B cell (primary cell): ENCODE measurements at regions not wholly inside any gene's neighbourhood (a gene's known extent, or its start where the extent isn't known, plus 50 kb on each side); places are given as distances from the start of the nearest gene placed in this dataset.
A peak's percentile ranks its signal among the peaks of the same experiment; 100 is the strongest.
"Not testable (repeated sequence)": the region's sequence is repeated elsewhere in the genome, so short reads cannot be mapped to it uniquely, and the experiment has no call there.

Experiments used
- ATAC-seq: fragments of 200-7000 bp; cut with Tn5 transposase; one replicate; pipeline ENCODE4 v1.10.0; 2021; ENCODE audit warnings: low read depth, mild to moderate bottlenecking, moderate number of reproducible peaks, moderate library complexity
- CTCF ChIA-PET: fragments of 350-600 bp; sonication (Branson Sonifier 250); formaldehyde crosslinking; loops from one replicate; lab custom pipeline; 2021; ENCODE audit warnings: antibody characterized with exemption, inconsistent platforms; lab: Charles Lee
- POLR2A ChIA-PET: fragments of 350-600 bp; sonication (Branson Sonifier 250); formaldehyde crosslinking; loops from one replicate; lab custom pipeline; 2021; ENCODE audit warnings: antibody characterized with exemption; lab: Charles Lee
- DNase-seq: peaks from one replicate; pipeline ENCODE4 v3.0.0; 2013
- H2AFZ ChIP-seq: 2 replicates; pipeline ENCODE4 v1.6.1; 2012; ENCODE audit warnings: mild to moderate bottlenecking, low read depth, low read length; ENCODE audit not compliant: insufficient read depth, poor library complexity, severe bottlenecking
- H3K27ac ChIP-seq, 2 donors: 1 replicate in 1 of 2; 2 replicates in 1 of 2; pipeline ENCODE4 v1.5.1; 2012 to 2013; ENCODE audit warnings: low read length in 2 of 2, mild to moderate bottlenecking in 2 of 2, moderate library complexity in 1 of 2
- H3K27me3 ChIP-seq, 4 experiments: fragments of 200-600 bp in 1 of 4; sonication (generic) in 1 of 4; replicated peaks in 1 of 4; 1 replicate in 2 of 4; 2 replicates in 2 of 4; pipeline versions ENCODE4 v1.6.1 to v1.7.0; 2013 to 2016; ENCODE audit warnings: low read length in 3 of 4, mild to moderate bottlenecking in 2 of 4, mixed read lengths in 1 of 4, moderate library complexity in 1 of 4; ENCODE audit not compliant: insufficient read depth in 4 of 4, control insufficient read depth in 3 of 4; ENCODE audit errors: control extremely low read depth in 1 of 4
- H3K36me3 ChIP-seq, 2 experiments: replicated peaks in 1 of 2; 1 replicate in 1 of 2; 2 replicates in 1 of 2; pipeline versions ENCODE4 v1.6.1 to v1.7.1; 2013; ENCODE audit warnings: low read length in 1 of 2; ENCODE audit not compliant: insufficient read depth in 2 of 2, control insufficient read depth in 1 of 2; ENCODE audit errors: control extremely low read depth in 1 of 2, extremely low read depth in 1 of 2
- H3K4me1 ChIP-seq, 2 donors: fragments of 200-600 bp in 1 of 2; sonication (generic) in 1 of 2; 1 replicate in 1 of 2; 2 replicates in 1 of 2; pipeline versions ENCODE4 v1.5.1 to v1.6.1; 2013 to 2017; ENCODE audit warnings: low read length in 2 of 2; ENCODE audit not compliant: control insufficient read depth in 2 of 2, insufficient read depth in 2 of 2
- H3K4me2 ChIP-seq: replicated peaks from 2 replicates; pipeline ENCODE3; 2012; ENCODE audit warnings: mild to moderate bottlenecking, low read depth, low read length; ENCODE audit not compliant: poor library complexity, severe bottlenecking
- H3K4me3 ChIP-seq, 5 experiments: fragments of 200-600 bp in 1 of 5; sonication (generic) in 1 of 5; 1 replicate in 3 of 5; 2 replicates in 2 of 5; pipeline versions ENCODE4 v1.5.1 to v1.7.0; 2011 to 2016; ENCODE audit warnings: low read length in 4 of 5, mild to moderate bottlenecking in 4 of 5, low read depth in 2 of 5, control low read depth in 1 of 5, moderate library complexity in 1 of 5; ENCODE audit not compliant: insufficient read depth in 1 of 5; ENCODE audit errors: control extremely low read depth in 1 of 5, extremely low read depth in 1 of 5
- H3K79me2 ChIP-seq: fragments of 200-600 bp; sonication (generic); one replicate; pipeline ENCODE4 v1.6.0; 2016; ENCODE audit warnings: low read length; ENCODE audit not compliant: control insufficient read depth, insufficient read depth
- H3K9ac ChIP-seq: fragments of 200-600 bp; sonication (generic); 2 replicates; pipeline ENCODE4 v1.6.1; 2017; ENCODE audit warnings: mild to moderate bottlenecking, low read length, moderate library complexity
- H3K9me3 ChIP-seq, 3 donors: one replicate each; pipeline versions ENCODE4 v1.6.1 to v1.7.1; 2013; ENCODE audit warnings: low read length in 2 of 3; ENCODE audit not compliant: control insufficient read depth in 2 of 3, insufficient read depth in 1 of 3; ENCODE audit errors: control extremely low read depth in 1 of 3
- H4K20me1 ChIP-seq: 2 replicates; pipeline ENCODE4 v1.6.0; 2012; ENCODE audit warnings: mild to moderate bottlenecking, low read length; ENCODE audit not compliant: insufficient read depth, control insufficient read depth, poor library complexity, severe bottlenecking
- H3K27ac Mint-ChIP-seq: one replicate; pipeline ENCODE4 v1.8.0; 2021; ENCODE audit warnings: mixed read lengths
- H3K27me3 Mint-ChIP-seq: one replicate; pipeline ENCODE4 v1.8.0; 2021; ENCODE audit warnings: mixed read lengths
- H3K4me1 Mint-ChIP-seq: one replicate; pipeline ENCODE4 v1.8.0; 2021; ENCODE audit warnings: mixed read lengths
- H3K4me3 Mint-ChIP-seq: one replicate; pipeline ENCODE4 v1.8.0; 2021; ENCODE audit warnings: mixed read lengths
- H3K9me3 Mint-ChIP-seq: one replicate; pipeline ENCODE4 v1.8.0; 2022; ENCODE audit warnings: mixed read lengths; ENCODE audit not compliant: insufficient read depth
- WGBS: methylation state at CpG from one replicate; pipeline ENCODE4 v1.1.5; 2013; ENCODE audit warnings: missing lambda C conversion rate; ENCODE audit not compliant: insufficient coverage; 5-methylcytosine and 5-hydroxymethylcytosine counted together
- intact Hi-C: fragments of 100-400 bp; cut with micrococcal nuclease; formaldehyde crosslinking; loops from one replicate; pipeline ENCODE4 v1.10.0; 2022

GRCh38 chr16:16463792-16464191, 84.9 kb downstream of the NPIPA7 start:
- no CpG with 5 or more reads among the region's 6 CpGs for WGBS
- H3K36me3 ChIP-seq, H3K4me2 ChIP-seq, H3K4me3 Mint-ChIP-seq, H3K27me3 Mint-ChIP-seq, H3K79me2 ChIP-seq, H3K27ac Mint-ChIP-seq, H3K27ac ChIP-seq, CTCF ChIA-PET, intact Hi-C loops, H3K27me3 ChIP-seq, H2AFZ ChIP-seq, H3K4me1 Mint-ChIP-seq, H4K20me1 ChIP-seq, H3K4me1 ChIP-seq, H3K9ac ChIP-seq, DNase-seq, POLR2A ChIA-PET, H3K9me3 Mint-ChIP-seq, ATAC-seq, H3K4me3 ChIP-seq, H3K9me3 ChIP-seq: not testable (repeated sequence)

- H3K27ac Mint-ChIP-seq, H3K4me2 ChIP-seq, H3K27ac ChIP-seq, H2AFZ ChIP-seq, H3K4me1 Mint-ChIP-seq, intact Hi-C loops, H3K27me3 ChIP-seq, H3K9me3 ChIP-seq, CTCF ChIA-PET, H3K4me1 ChIP-seq, H3K27me3 Mint-ChIP-seq, H3K36me3 ChIP-seq, ATAC-seq, DNase-seq, H3K4me3 ChIP-seq, H4K20me1 ChIP-seq, H3K79me2 ChIP-seq, H3K4me3 Mint-ChIP-seq, POLR2A ChIA-PET, H3K9ac ChIP-seq, H3K9me3 Mint-ChIP-seq: not testable (repeated sequence)
- WGBS, result 100% methylated on average over 1 of the region's 4 CpGs
Observed at GRCh38 chr16:16488919-16489318, 110.0 kb downstream of the NPIPA7 start.

- intact Hi-C loops, DNase-seq, CTCF ChIA-PET, H4K20me1 ChIP-seq, ATAC-seq, H3K27ac Mint-ChIP-seq, H3K27me3 ChIP-seq, H3K9ac ChIP-seq, H3K79me2 ChIP-seq, H2AFZ ChIP-seq, H3K36me3 ChIP-seq, H3K9me3 ChIP-seq, POLR2A ChIA-PET, H3K27me3 Mint-ChIP-seq, H3K4me2 ChIP-seq, H3K27ac ChIP-seq, H3K4me3 Mint-ChIP-seq, H3K4me3 ChIP-seq, H3K4me1 Mint-ChIP-seq, H3K4me1 ChIP-seq, H3K9me3 Mint-ChIP-seq: not testable (repeated sequence)
- no CpG with 5 or more reads among the region's 15 CpGs for WGBS
Observed at GRCh38 chr16:16489466-16489865, 110.5 kb downstream of the NPIPA7 start.

- intact Hi-C loops, H3K27ac ChIP-seq, H2AFZ ChIP-seq, H4K20me1 ChIP-seq, H3K36me3 ChIP-seq, H3K79me2 ChIP-seq, CTCF ChIA-PET, H3K27me3 ChIP-seq, H3K4me3 Mint-ChIP-seq, H3K4me2 ChIP-seq, H3K9ac ChIP-seq, H3K4me1 Mint-ChIP-seq, H3K9me3 Mint-ChIP-seq, H3K27ac Mint-ChIP-seq, H3K9me3 ChIP-seq, H3K27me3 Mint-ChIP-seq, POLR2A ChIA-PET, H3K4me3 ChIP-seq, DNase-seq, H3K4me1 ChIP-seq: not testable (repeated sequence)
- peak; percentile 66 for ATAC-seq
- WGBS, result no CpG with 5 or more reads among the region's 8 CpGs
Observed at GRCh38 chr16:16494114-16494513, 115.2 kb downstream of the NPIPA7 start.
